Superior temporal gyrus (tissue), 1 donor: ENCODE measurements at regions not wholly inside any gene's neighbourhood (a gene's known extent, or its start where the extent isn't known, plus 50 kb on each side); places are given as distances from the start of the nearest gene placed in this dataset.
"Not testable (repeated sequence)": the region's sequence is repeated elsewhere in the genome, so short reads cannot be mapped to it uniquely, and the experiment has no call there.

Experiments used
- DNase-seq: peaks from one replicate; pipeline ENCODE4 v3.0.0-alpha.2; 2016; ENCODE audit errors: extremely low spot score

GRCh38 chr16:76970745-76971099 is 220.3 kb upstream of the MON1B start:
- DNase-seq, result no peak

GRCh38 chr16:76976101-76976500 is 214.9 kb upstream of the MON1B start:
- DNase-seq, result no peak

- DNase-seq, result no peak
Observed at GRCh38 chr16:76976756-76977155, 214.2 kb upstream of the MON1B start.

GRCh38 chr16:76984196-76984595 is 206.8 kb upstream of the MON1B start:
- DNase-seq, result no peak

GRCh38 chr16:76985392-76986045 is 205.5 kb upstream of the MON1B start:
- no peak for DNase-seq

- DNase-seq, result no peak
Observed at GRCh38 chr16:76988526-76988925, 202.5 kb upstream of the MON1B start.

GRCh38 chr16:77002644-77003043 is 188.3 kb upstream of the MON1B start:
- no peak for DNase-seq

- DNase-seq, result no peak
Observed at GRCh38 chr16:77009453-77009852, 181.5 kb upstream of the MON1B start.

GRCh38 chr16:77014441-77014840 is 176.5 kb upstream of the MON1B start:
- no peak for DNase-seq

GRCh38 chr16:77030600-77030999 is 160.4 kb upstream of the MON1B start:
- no peak for DNase-seq

GRCh38 chr16:77033516-77033915 is 157.5 kb upstream of the MON1B start:
- DNase-seq, result no peak

GRCh38 chr16:77035361-77035760 is 155.6 kb upstream of the MON1B start:
- no peak for DNase-seq

GRCh38 chr16:77037696-77038347 is 153.2 kb upstream of the MON1B start:
- DNase-seq, result no peak

- no peak for DNase-seq
Observed at GRCh38 chr16:77041468-77041867, 149.5 kb upstream of the MON1B start.

- DNase-seq, result peak; percentile 33
Observed at GRCh38 chr16:77043076-77043475, 147.9 kb upstream of the MON1B start.

- no peak for DNase-seq
Observed at GRCh38 chr16:77046206-77046605, 144.8 kb upstream of the MON1B start.

GRCh38 chr16:77048085-77048484 is 142.9 kb upstream of the MON1B start:
- DNase-seq, result no peak

GRCh38 chr16:77049577-77049976 is 141.4 kb upstream of the MON1B start:
- no peak for DNase-seq

- DNase-seq, result not testable (repeated sequence)
Observed at GRCh38 chr16:77056597-77056996, 134.4 kb upstream of the MON1B start.

GRCh38 chr16:77057161-77057774 is 133.7 kb upstream of the MON1B start:
- no peak for DNase-seq

GRCh38 chr16:77059446-77059845 is 131.5 kb upstream of the MON1B start:
- DNase-seq, result no peak

GRCh38 chr16:77060614-77061013 is 130.4 kb upstream of the MON1B start:
- no peak for DNase-seq
